Astrocyte of the hippocampus (primary cell): ENCODE measurements at regions not wholly inside any gene's neighbourhood (a gene's known extent, or its start where the extent isn't known, plus 50 kb on each side); places are given as distances from the start of the nearest gene placed in this dataset.
A peak's percentile ranks its signal among the peaks of the same experiment; 100 is the strongest.

Experiments
- DNase-seq: peaks from one replicate; pipeline ENCODE4 v3.0.0; 2011; ENCODE audit warnings: low read depth, low spot score

DNA sequence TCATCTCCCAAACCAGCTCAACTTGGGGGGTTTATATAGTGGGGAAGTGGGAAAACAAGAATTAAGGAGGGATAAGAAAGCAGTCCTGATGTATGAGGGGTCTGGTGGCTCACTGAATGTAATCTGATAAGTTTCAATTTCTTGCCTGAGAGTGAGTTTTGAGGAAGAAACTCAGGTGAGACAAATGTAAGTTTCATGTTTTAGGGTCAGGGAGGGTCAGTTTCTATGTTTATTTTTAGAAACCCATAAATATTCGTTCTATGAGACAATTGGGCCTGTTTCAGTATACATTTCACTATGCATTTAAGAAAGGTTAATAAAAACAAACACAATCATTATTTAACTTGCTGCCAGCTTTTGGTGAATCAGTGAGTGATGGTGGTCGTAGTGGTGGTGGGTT lies 128.0 kb upstream of the MBL2 start:
- DNase-seq = no peak

- DNase-seq = no peak
These were observed 124.6 kb upstream of the MBL2 start for GRCh38 chr10:52897162-52897561.

DNA sequence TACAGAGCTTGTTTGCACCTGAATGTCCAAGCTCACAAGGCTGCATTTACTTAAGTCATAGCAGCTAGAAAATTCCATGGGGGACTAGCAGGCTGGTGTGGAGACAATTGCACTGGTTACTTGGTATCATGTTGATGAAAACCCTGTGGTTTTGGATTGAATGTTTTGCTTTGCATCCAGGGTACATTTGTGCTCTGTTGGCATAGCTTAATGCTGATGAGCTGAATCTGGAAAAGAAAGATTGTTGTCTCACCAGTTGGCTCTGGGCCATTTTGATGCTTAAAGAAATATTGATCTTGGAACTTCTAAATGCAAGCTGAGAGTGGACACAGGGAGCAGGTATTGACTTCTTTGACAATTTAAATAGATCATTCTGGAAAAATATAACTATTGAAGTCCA lies 122.5 kb upstream of the MBL2 start:
- no peak for DNase-seq

- DNase-seq = no peak
These were observed 117.7 kb upstream of the MBL2 start for GRCh38 chr10:52890281-52890680.

DNA sequence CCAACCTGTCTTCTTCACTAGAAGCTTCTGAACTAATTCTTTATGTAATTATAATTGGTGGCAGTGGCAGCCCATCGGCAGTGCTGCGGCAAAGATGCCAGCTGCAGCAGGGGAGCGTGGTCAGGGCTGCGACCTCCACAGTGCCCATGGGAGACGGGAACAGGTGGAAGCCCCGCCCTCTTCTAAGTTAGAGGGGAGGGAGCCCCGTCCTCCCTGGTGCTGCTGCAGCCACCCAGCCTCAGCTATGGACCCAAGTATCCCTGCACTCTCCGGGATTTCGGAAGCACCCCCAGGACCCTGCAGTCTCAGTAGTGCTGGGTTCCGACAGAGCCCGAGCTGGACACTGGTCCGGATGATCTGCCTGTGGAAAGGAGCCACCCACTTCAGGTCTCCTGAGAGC lies 117.0 kb upstream of the MBL2 start:
- DNase-seq = no peak

- DNase-seq = peak; percentile 78
These were observed 111.7 kb upstream of the MBL2 start for GRCh38 chr10:52883996-52884871.

- peak; percentile 3 for DNase-seq
These were observed 106.7 kb upstream of the MBL2 start for GRCh38 chr10:52879091-52879807.

DNA sequence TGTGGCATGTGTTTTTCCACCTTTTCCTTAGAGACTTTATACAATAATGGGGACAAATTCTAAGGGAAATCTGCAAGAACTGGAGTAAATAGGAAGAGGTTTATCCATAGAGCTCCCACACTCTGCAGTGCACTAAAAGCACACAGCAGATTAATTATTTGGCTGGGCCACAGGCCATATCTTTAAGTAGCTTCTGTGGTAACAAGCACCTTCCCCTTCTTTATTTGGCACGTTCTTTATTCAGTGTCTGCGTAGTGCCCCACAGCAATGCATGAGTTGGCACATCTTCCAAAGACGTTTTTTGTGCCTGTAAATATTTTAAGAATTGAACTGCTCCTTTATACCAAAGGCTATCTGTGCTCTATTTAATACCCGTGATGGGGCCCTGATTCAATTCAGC lies 104.9 kb upstream of the MBL2 start:
- DNase-seq = peak; percentile 10

GRCh38 chr10:52875336-52875735 lies 102.8 kb upstream of the MBL2 start:
- DNase-seq = no peak

DNA sequence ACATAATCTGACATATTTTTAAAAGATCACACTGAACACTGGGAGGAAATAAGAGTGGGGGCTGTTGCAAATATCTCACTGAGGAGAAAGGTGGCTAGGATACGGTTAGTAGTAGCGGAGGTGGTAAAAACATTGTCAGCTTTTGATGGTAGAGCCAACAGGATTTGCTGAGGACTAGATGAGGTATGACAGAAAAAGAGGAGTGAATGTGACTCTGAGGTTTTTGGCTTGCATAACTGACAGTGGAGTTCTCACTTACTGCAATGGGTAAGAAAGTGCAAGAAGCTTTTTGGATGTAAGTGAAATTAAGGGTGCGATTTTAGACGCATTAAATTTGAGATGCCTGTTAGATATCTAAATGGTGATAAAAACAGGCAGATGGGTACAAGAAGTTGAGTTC lies 102.0 kb upstream of the MBL2 start:
- DNase-seq = no peak

- no peak for DNase-seq
These were observed 98.7 kb upstream of the MBL2 start for GRCh38 chr10:52871191-52871843.

DNA sequence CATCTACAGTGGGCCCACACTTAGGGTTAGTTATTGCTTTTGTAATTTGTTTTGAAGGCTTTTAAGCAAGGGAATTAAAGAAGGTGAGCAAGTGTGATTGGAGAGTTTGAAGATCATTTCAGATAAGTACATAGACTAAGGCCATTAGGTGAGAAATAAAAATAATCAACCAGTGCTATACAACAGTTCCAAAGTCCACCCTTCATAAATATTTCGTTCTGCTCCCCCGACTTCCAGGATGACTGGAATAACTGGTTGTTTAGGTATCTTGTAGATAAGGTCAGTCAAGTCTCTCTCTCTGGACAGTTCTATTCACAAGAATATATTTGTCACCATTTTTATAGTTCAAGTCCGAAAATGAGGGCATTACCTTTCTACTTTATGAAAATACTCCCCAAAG lies 98.0 kb upstream of the MBL2 start:
- DNase-seq = no peak

GRCh38 chr10:52869864-52870263 lies 97.3 kb upstream of the MBL2 start:
- no peak for DNase-seq

DNA sequence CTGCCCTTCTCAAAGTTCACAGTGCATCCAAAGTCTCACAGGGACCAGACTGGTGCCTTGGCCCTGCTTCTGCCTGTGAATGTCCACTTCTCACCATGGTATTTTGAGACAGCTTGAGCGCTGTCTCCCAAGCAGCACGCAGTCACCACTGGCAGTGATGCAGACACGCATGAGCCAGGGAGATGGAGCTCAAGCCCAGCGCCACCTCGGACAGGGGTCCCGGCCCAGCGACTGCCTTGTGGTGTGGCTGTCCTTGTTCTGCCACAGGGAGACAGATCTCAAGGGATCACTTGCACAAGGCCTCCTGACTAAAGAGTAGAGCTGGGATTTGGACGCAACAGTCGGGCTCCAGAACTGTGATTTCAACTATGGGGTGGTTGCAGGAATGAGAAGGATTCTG lies 92.6 kb upstream of the MBL2 start:
- DNase-seq = no peak

DNA sequence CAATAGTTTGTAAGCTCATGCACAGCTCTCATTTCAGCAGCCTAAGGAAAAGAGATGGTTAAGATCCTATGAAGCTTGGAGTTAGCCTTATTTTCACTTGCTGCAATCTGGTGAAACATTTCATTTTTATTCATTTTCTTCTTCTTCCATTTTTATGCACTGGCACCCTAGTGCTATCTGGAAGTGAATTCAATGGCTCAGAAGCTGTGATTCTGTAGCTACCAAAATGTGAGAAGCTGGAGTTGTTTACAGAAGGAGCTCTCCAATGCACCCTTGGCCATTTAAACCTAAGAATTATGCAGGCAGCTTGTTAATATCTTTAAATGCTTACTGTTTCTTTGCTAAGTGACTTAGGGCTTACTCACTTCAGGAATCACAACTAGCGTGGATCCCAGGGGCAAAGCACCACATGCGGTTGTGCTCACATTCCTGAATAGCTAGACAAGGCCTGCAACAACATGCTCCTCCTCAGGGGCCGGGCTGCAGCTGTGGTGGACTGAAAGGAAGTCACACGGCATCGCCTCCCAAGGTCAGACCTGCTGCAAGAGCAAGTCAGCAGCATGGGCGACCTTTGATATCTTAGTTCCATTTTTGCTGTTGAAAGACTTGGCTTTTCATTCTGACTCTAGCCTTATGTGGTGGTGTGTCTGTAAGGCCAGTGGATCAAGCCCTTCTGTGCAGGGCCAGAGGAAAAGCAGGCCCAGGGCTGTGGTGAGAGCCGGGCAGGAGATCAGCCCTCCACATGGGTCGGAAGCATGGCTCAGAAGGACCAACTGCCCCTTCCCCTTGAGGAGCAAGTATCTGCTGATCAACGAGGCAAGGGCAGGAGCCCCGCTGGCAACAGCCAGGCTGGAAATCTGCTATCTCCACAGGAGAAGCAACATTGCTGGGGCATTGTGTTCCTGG lies 91.9 kb upstream of the MBL2 start:
- DNase-seq = peak; percentile 87

- no peak for DNase-seq
These were observed 86.1 kb upstream of the MBL2 start for GRCh38 chr10:52858722-52859121.

- no peak for DNase-seq
These were observed 83.2 kb upstream of the MBL2 start for GRCh38 chr10:52855546-52856325.

- no peak for DNase-seq
These were observed 81.1 kb upstream of the MBL2 start for GRCh38 chr10:52853704-52854103.

DNA sequence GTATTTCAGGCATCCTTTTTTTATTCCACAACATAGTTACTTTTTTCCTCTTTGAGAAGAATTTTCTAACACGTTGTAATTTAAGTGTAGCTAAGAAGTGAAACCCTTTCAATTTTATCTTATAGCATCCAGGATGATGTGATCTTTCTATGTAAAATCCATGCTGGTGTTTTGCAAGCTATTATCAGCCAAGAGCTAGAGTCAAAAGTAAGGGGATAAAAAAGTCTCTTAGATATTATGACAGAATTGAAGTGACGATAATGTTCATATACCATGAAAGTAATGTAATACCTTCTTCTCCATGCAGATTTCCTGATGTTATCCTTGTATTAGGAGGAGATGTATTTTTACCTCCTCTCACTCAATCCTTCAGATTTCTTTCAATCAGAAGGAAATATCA lies 64.2 kb upstream of the MBL2 start:
- no peak for DNase-seq
